ENCODE measurements at regions not wholly inside any gene's neighbourhood (a gene's known extent, or its start where the extent isn't known, plus 50 kb on each side); places are given as distances from the start of the nearest gene placed in this dataset.

DNA sequence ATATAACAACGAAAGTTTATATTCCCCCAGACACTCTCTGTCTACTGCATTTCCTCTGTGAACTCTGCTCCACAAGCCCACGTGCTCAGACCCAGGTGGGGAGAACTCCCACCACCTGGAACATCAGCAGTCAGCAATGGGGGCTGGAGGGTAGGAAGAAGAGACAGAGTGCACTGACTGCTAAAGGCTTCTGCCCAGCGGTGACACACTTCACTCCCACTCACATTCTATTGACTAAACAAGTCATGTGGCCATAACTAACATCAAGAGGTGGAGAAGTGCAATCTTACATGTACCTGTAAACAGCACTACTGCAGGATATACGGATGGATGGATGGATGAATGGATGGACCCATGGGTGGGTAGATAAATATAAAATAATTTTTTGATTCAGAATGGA, 122.2 kb downstream of the MPP7 start:
- Histone ChIP-seq H3K27me3 (ENCODE audit: control insufficient read depth in 2 of 2, insufficient read depth in 2 of 2, low read length in 2 of 2) (no peaks in the 10 kb centered on the region), H3K9me3 (replicated peaks; ENCODE audit: control insufficient read depth, insufficient read depth, low read length) (no peaks in the 10 kb centered on the region), H3K9ac (replicated peaks; ENCODE audit: extremely low read depth, insufficient read depth, low read length) (no peak overlapping the region), H2AFZ (ENCODE audit: low read depth, low read length) (no peak overlapping the region), H3K79me2 (ENCODE audit: control insufficient read depth, insufficient read depth, low read length) (no peaks in the 10 kb centered on the region), H3K36me3 (ENCODE audit: control insufficient read depth in 2 of 2, extremely low read depth in 1 of 2, insufficient read depth in 2 of 2, low read length in 2 of 2) (no peaks in the 10 kb centered on the region), H3K27ac (ENCODE audit: insufficient read depth, low read depth, low read length) (no peak overlapping the region), H4K20me1 (replicated peaks; ENCODE audit: control insufficient read depth, extremely low read depth, insufficient read depth, low read length) (no peaks in the 10 kb centered on the region), H3K4me2 (ENCODE audit: insufficient read depth, low read length) (no peak overlapping the region), H3K4me1 (ENCODE audit: control insufficient read depth, extremely low read depth, insufficient read depth, low read length) (peaks cover 13% of the 10 kb centered on the region), H3K9me1 (replicated peaks; ENCODE audit: control insufficient read depth, extremely low read depth, insufficient read depth, low read length) (no peaks in the 10 kb centered on the region), H3K4me3 (replicated peaks in 1 of 3; ENCODE audit: insufficient read depth in 1 of 3, low read depth in 1 of 3, low read length in 3 of 3) (no peak overlapping the region)
- ChIA-PET POLR2A (no interaction called here), CTCF (interaction anchor here (1.9 to 3.5 kb wide), 2 partner anchors 60 to 397 kb away, joined by 11 to 40 read pairs; no protein-coding TSS in a partner anchor)
- DNase-seq (ENCODE audit: low read depth, low spot score) (no peak), FAIRE-seq (no peak)
- BruUV-seq (replicated peaks), result no TSS peak
- dilution Hi-C loops (cut with MboI; ENCODE audit: extremely low pct_ligation_motif_present, low sequenced_read_pairs) (no loop called here), intact Hi-C loops (cut with micrococcal nuclease) (no loop called here)
- TF ChIP-seq MYC (IDR thresholded peaks at IDR 0.05; ENCODE audit: low read depth, low read length) (no peak), EZH2 (IDR thresholded peaks at IDR 0.05; ENCODE audit: borderline replicate concordance, low read depth, low read length, severe bottlenecking) (no peak), FOS (IDR thresholded peaks at IDR 0.05; ENCODE audit: borderline replicate concordance, insufficient read depth, low read length) (no peak), POLR2AphosphoS5 (IDR thresholded peaks at IDR 0.05; ENCODE audit: insufficient read depth, low read depth, low read length) (no peak), GATA2 (IDR thresholded peaks at IDR 0.05; ENCODE audit: insufficient read depth, insufficient read length, low read depth, low read length) (no peak), JUN (IDR thresholded peaks at IDR 0.05; ENCODE audit: borderline replicate concordance, insufficient read depth, insufficient read length, low read depth) (no peak), POLR2A (IDR thresholded peaks at IDR 0.05; ENCODE audit: low read depth, low read length) (no peak)
- TF ChIP-seq, protein P1, sequence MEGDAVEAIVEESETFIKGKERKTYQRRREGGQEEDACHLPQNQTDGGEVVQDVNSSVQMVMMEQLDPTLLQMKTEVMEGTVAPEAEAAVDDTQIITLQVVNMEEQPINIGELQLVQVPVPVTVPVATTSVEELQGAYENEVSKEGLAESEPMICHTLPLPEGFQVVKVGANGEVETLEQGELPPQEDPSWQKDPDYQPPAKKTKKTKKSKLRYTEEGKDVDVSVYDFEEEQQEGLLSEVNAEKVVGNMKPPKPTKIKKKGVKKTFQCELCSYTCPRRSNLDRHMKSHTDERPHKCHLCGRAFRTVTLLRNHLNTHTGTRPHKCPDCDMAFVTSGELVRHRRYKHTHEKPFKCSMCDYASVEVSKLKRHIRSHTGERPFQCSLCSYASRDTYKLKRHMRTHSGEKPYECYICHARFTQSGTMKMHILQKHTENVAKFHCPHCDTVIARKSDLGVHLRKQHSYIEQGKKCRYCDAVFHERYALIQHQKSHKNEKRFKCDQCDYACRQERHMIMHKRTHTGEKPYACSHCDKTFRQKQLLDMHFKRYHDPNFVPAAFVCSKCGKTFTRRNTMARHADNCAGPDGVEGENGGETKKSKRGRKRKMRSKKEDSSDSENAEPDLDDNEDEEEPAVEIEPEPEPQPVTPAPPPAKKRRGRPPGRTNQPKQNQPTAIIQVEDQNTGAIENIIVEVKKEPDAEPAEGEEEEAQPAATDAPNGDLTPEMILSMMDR (IDR thresholded peaks at IDR 0.05; ENCODE audit: extremely low read depth in 1 of 2, insufficient read depth in 1 of 2, low read depth in 1 of 2, low read length in 2 of 2), result no peak
- TF ChIP-seq, protein P2, sequence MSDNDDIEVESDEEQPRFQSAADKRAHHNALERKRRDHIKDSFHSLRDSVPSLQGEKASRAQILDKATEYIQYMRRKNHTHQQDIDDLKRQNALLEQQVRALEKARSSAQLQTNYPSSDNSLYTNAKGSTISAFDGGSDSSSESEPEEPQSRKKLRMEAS (IDR thresholded peaks at IDR 0.05; ENCODE audit: insufficient read depth, insufficient read length), result no peak

All from endothelial cell of umbilical vein (primary cell).